ENCODE measurements at regions not wholly inside any gene's neighbourhood (a gene's known extent, or its start where the extent isn't known, plus 50 kb on each side); places are given as distances from the start of the nearest gene placed in this dataset.

GRCh38 chr2:156769802-156770201 lies 333.6 kb downstream of the GPD2 start (continued):
- TF ChIP-seq ZNF462 (CRISPR knock-in tag; IDR thresholded peaks at IDR 0.05) = no peak
- no peak for TF ChIP-seq ZNF331 (CRISPR knock-in tag; IDR thresholded peaks at IDR 0.05; ENCODE audit: low read depth)
- TF ChIP-seq CREB1 (CRISPR knock-in tag; IDR thresholded peaks at IDR 0.05; ENCODE audit: low read depth) = no peak
- no peak for TF ChIP-seq EZH2phosphoT487 (IDR thresholded peaks at IDR 0.05; ENCODE audit: unreplicated experiment)
- TF ChIP-seq JUNB (IDR thresholded peaks at IDR 0.05; ENCODE audit: unreplicated experiment) = no peak

GRCh38 chr2:156778916-156779315 lies 342.7 kb downstream of the GPD2 start:
- Mint-ChIP-seq H3K36me3 (ENCODE audit: low read depth) (peaks cover 14% of the 10 kb centered on the region), H3K9me3 (peaks cover 16% of the 10 kb centered on the region), H3K27me3 (ENCODE audit: insufficient read depth, low read depth, poor library complexity) (no peaks in the 10 kb centered on the region), H3K4me3 (no peak overlapping the region), H3K27ac (no peak overlapping the region), H3K4me1 (no peaks in the 10 kb centered on the region)
- Histone ChIP-seq H3K36me3 (ENCODE audit: insufficient read depth) (no peaks in the 10 kb centered on the region), H2AFZ (no peak overlapping the region), H3K4me2 (no peak overlapping the region), H3K27ac (ENCODE audit: low read depth) (no peak overlapping the region), H3K79me2 (replicated peaks; ENCODE audit: insufficient read depth) (no peaks in the 10 kb centered on the region), H3K9me2 (ENCODE audit: insufficient read depth) (0 out of 2 replicates have a peak, but pooled peaks cover 7% of the 10 kb centered on the region), H3K27me3 (ENCODE audit: insufficient read depth) (no peaks in the 10 kb centered on the region), H3K4me1 (ENCODE audit: insufficient read depth) (no peaks in the 10 kb centered on the region), H4K20me1 (replicated peaks; ENCODE audit: insufficient read depth) (no peaks in the 10 kb centered on the region), H3K4me3 (no peak overlapping the region), H3F3A (replicated peaks; ENCODE audit: low read depth) (no peaks in the 10 kb centered on the region)
- DNase-seq (ENCODE audit: low spot score) = no peak
- TF ChIP-seq CREB1 (CRISPR knock-in tag; IDR thresholded peaks at IDR 0.05; ENCODE audit: low read depth) = no peak
- TF ChIP-seq ZNF331 (CRISPR knock-in tag; IDR thresholded peaks at IDR 0.05; ENCODE audit: low read depth) = no peak
- TF ChIP-seq ETS1 (IDR thresholded peaks at IDR 0.05) = no peak
- TF ChIP-seq REST (IDR thresholded peaks at IDR 0.05; ENCODE audit: unreplicated experiment) = no peak
- no peak for ATAC-seq
